DMS 273 (cell line): ENCODE measurements at regions not wholly inside any gene's neighbourhood (a gene's known extent, or its start where the extent isn't known, plus 50 kb on each side); places are given as distances from the start of the nearest gene placed in this dataset.
"Not testable (repeated sequence)": the region's sequence is repeated elsewhere in the genome, so short reads cannot be mapped to it uniquely, and the experiment has no call there.

Source experiments
- DNase-seq: peaks from one replicate; lab custom pipeline; 2025; ENCODE audit not compliant: unreplicated experiment; lab: John Stamatoyannopoulos, UW

DNA sequence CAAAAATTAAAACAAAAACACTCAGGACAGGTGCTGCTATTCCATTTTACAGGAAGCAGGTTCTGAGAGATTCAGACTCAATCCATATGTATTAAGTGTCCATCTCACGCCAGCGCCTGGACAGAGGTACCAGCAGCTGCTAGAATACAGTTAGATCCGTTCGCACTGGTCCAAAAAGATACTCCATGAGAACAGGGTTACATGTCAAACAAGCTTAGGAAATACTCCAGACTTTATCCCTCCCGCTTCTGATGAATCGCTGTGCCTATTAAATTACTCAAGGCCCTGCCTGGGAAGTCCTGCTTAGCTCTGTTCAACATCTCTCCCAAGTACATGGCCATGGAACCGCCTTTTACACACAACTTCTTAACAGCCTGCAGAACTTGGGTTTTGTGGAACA lies 50.2 kb upstream of the SLC35C1 start:
- peak; percentile 26 for DNase-seq

DNA sequence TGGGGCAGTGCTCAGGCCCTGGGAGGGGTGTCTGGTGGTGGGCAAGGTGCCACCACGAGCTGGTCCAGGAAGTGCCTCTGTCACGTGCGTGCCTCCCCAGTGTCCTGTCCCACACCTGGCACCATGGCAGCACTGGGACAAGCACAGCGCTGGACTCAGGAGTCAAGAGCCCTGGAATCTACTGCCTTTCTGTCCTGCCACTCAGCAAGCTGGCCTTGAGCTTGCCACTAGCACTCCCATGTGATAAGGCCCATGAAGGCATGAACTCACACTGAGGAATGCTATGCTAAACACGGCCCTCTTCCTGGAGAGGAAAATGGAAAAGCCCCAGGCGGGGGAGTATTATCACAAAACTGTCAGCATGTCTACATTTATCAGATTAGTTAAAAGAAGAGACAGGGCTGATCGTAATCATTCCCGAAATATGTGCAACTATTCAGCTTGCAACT lies 50.7 kb upstream of the SLC35C1 start:
- no peak for DNase-seq

DNA sequence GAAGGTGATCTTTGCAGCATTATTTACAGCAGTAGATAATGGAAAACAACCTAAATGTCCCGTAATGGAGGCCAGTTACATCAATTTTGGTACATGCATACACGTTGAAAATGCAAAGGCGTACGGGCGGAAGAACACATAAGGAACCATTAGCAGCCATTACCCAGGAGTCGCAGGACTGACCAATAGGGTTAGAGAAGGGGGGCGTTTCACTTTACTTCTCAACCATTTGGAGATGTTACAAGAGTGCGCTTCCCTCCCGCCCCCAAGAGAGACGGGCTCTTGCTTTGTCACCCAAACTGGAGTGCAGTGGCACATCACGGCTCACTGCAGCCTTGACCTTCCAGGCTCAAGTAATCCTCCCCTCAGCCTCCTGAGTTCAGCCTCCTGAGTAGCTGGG lies 52.8 kb upstream of the SLC35C1 start:
- no peak for DNase-seq

DNA sequence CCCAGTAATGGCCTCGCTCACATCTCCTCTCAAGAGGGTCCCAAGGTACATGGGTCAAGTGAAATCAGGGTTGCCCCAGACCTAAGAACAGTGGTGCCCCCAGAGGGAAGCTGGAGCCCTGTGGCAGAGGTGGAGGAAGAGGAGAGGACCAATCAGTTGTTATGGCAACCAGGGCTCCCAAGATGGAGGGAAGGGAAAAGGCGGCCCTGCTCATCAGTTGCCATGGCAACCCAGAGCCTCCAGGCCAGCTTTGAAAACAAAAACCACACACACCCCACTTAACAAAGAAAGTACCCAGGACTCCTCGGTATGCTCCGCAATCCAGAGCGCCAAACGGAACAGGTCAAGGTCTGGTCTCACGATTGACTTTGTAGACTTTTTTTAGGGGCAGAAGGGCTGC lies 53.5 kb upstream of the SLC35C1 start:
- DNase-seq = peak; percentile 64

DNA sequence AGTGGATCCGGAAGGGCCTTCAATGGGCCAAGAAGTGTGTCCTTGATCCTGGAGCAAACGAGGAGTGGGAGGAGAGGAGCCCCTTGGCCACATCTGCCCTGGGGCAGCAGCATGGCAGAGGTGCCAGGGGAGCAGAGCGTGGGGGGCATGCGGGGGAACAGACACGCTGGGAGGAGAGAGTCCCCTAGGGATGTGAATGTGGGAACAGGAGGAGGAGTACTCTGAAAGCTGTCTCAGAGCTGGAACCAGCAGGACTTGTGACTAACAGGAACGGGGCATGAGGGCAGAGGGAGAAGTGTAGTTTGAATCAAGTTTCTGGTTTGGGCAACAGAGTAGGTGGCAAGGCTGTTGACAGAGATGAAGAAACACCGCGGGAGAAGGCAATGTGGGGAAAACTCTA lies 54.5 kb upstream of the SLC35C1 start:
- DNase-seq = no peak

DNA sequence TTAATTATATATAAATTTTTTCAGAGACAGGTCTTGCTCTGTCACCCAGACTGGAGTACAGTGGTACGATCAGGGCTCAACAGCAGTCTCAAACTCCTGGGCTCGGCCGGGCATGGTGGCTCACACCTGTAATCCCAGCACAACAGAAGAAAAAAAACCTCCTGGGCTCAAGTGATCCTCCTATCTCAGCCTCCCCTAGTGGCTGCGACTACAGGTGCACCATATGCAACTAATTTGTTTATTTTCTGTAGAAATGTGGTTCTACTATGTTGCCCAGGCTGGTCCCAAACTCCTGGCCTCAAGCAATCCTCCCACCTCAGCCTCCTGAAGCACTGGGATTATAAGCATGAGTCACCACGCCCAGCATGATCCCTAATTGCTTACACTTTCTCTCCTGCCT lies 56.1 kb upstream of the SLC35C1 start:
- no peak for DNase-seq

DNA sequence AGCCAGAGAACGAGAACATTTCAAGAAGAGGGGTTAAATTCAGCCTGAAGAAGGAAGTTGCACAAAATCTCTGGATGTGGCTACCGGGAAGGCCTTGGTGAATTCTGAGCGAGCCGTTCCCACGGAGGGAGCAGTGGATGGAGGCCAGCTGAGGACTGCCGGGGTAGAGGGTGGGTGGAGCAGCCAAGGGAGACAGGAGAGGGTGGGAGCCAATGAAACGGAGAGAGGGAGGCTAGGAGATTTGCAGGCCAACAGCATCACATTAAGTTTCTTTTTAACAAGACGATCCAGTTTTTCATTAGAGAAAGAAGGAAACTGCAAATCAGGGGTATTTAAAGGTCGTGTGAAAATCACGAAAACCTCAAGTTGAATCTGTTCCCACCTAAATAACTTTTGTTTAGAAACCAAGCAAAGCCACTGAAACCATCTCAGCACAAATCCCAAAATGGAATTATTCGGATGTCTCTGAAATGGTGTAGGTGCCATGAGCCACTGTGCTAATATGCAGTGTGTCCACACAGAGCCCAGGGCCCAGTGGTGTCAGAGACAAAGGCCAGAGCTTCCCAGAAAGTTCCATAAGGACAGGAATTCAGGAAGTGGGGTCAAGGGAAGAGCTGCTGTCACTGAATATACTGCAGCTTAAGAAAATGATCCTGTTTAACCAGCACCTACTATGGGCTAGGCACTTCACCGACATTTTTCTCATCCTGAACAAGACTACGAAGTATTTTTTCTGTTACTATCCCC lies 59.7 kb upstream of the SLC35C1 start:
- no peak for DNase-seq

DNA sequence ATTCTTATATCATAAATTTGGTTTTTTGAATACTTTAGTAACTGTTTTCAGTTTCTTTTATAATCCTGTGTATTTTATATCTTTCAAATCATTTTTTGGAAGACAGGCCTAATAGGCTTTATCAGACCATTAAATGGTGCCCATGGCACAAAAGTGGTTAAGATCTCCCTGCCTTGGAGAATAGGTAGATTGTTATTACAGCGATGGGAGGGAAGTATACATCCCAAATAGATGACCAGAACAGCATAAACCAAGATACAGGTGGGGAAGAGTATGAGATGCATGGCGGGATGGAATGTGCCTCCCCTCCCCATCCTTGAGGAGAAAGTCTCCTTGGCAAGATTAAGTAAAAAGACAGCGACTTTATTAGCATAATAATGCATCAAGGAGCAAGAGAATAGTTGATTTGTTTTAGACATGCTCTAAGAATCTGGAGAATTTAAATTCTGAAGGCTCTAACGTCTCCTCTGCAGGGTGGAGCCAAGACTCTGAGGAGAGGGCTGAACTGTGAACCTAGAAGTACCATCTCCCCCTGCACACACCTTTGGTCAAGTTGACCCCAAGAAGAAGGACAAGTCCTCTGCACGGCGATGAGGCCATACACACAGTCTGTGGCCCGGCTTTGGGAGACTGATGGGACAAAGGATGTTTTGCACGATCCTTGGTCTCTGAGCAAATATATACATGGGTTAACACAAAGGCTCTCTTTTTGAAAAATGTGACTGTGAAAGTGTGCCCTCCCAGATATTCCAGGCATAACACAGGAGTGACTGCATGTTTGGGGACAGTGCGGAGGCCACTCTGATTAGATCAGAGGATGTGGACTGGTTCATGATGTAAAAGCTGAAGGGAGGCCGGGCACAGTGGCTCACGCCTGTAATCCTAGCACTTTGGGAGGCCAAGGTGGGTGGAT lies 61.1 kb upstream of the SLC35C1 start:
- no peak for DNase-seq

DNA sequence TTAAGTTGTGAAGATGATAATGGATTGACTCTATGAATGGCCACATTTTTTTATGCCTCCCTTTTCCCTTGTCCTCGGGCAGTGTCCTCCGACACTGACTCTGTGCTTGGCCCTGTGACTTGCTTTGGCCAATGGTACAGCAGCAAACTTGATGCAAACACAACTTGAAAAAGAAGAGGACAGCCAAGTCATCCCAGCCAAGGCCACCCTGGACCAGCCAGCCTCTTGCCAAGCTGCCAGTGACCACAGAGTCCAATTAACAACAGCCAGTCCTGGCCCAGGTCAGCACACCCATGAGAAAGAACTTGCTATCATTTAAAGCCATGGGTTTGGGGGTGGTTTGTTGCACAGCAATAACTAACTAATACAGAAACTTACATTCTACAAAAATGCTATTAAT lies 63.4 kb upstream of the SLC35C1 start:
- DNase-seq = no peak

DNA sequence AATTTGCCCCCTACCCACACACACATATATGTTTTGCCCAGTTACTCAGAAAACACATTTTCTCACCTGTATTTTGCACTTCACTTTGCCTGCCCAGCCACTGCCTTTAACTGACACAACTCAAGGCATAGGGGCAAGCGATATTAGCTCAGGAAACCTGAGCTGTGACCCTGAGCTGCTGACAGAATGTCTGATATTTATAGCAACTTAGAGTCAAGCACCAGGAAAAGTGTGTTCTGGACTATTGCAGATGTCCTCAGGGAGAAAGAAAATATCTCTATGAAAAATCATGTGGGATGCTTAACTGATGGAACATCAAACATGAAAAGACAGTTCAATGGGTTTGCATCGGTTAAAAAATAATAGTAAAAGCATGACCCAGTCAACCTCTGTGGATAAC lies 63.9 kb upstream of the SLC35C1 start:
- DNase-seq = no peak

DNA sequence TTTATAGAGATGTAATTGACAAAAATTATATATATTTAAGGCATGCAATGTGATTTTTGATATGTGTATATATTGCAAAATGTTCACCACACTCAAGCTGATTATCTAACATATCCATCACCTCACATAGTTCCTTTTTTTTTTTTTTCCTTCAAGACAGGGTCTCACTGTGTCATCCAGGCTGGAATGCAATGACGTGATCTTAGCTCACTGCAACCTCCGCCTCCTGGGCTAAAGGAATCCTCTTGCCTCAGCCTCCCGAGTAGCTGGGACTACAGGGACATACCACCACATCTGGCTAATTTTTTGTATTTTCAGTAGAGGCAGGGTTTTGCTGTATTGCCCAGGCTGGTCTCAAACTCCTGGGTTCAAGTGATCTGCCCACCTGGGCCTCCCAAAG lies 65.1 kb upstream of the SLC35C1 start:
- no peak for DNase-seq

DNA sequence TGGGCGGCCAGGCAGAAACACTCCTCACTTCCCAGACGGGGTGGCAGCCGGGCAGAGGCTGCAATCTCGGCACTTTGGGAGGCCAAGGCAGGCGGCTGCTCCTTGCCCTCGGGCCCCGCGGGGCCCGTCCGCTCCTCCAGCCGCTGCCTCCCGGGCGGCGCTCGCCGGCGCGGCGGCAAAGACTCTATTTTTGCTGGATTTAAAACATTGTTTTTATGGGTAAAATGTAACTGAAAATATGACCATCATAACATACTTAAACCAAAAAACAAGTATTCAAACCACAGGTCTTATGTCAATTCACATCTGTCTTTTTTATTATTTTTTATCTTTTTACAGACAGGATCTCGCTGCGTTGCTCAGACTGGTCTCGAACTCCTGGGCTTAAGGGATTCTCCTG lies 65.9 kb upstream of the SLC35C1 start:
- DNase-seq = not testable (repeated sequence)

DNA sequence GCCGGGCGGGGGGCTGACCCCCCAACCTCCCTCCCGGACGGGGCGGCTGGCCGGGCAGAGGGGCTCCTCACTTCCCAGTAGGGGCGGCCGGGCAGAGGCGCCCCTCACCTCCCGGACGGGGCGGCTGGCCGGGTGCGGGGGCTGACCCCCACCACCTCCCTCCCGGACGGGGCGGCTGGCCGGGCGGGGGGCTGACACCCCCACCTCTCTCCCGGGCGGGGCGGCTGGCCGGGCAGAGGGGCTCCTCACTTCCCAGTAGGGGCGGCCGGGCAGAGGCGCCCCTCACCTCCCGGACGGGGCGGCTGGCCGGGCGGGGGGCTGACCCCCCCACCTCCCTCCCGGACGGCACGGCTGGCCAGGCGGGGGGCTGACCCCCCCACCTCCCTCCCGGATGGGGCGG lies 66.8 kb upstream of the SLC35C1 start:
- DNase-seq = not testable (repeated sequence)

DNA sequence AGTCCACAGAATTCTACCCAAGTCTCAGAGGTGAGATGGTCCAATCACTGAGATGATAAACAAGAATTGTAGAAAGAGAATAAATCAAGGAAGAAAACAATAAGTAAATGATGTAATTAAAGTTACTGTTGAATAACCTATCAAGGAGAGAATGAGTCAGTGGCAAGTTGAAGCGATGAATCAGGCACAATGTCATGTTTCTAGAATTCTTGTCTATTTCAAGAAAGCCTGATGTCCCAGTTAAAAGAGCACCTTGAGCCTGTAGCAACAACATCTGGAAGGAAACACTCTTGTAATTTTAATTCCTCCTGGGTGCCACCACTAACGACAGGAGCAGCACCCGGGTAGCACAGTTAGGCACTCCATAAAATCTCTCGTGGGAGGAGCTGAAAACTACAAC lies 67.9 kb upstream of the SLC35C1 start:
- no peak for DNase-seq

DNA sequence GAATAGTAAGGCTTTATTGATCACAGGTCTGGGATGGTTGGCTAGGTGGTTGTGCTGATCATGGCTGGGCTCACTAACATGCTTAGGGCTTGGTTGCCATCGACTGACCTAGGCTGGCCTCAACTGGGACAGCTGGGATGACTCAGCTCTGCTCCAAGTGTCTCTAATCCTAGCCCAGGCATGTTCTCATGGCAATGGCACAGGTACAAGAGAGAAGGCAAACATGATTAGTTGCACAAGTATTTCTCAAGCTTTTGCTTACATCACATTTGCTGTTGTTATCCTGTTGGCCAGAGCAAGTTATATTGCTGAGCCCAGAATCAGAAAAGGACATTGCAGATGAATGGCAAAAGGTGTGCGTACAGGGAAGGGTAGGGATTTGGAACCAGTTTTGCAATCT lies 68.5 kb upstream of the SLC35C1 start:
- DNase-seq = peak; percentile 21

DNA sequence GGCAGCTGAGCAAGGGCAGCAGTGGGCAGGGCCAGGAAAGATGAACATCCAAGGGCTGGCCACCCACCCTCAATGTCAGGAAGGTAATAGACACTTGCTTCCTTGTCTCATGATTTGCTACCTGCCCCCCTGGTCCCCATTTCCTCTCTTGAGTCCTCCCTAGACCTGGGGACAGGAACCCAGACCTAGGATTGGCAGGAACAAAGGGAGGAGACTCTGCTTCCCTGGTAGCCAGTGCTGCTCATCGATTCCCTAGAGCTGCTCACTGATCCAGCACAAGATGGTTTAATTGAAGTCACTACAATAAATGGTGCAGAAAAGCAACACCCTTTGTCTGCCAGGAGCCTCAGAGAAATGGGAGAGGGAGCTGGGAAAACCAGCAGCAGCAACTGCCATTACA lies 67.8 kb upstream of the CHST1 start:
- DNase-seq = no peak

DNA sequence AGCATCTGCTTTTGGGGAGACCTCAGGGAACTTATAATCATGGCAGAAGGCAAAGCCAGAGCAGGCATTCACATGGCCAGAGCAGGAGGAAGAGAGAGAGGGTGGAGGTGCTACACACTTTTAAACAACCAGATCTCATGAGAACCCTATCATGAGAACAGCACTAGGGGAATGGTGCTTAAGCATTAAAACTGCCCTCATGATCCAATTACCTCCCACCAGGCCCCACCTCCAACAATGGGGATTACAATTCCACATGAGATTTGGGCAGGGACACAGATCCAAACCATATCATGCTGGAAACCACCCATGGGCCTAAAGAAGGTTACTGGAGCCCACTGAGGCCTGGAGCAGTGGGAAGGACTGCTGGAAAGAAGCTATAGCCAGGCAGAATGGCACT lies 66.9 kb upstream of the CHST1 start:
- no peak for DNase-seq

DNA sequence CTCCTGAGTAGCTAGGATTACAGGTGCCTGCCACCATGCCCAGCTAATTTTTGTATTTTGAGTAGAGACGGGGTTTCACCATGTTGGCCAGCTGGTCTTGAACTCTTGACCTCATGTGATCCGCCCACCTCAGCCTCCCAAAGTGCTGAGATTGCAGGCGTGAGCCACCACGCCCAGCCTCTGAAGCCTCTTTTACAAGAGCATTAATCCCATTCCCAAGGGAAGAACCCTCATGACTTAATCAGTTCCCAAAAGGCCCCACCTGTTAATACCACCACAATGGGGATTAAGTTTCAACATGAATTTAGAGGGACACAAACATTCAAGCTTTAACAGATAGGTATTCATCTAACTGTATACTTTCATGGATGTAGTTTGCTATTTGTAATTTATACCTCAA lies 65.7 kb upstream of the CHST1 start:
- peak; percentile 28 for DNase-seq

DNA sequence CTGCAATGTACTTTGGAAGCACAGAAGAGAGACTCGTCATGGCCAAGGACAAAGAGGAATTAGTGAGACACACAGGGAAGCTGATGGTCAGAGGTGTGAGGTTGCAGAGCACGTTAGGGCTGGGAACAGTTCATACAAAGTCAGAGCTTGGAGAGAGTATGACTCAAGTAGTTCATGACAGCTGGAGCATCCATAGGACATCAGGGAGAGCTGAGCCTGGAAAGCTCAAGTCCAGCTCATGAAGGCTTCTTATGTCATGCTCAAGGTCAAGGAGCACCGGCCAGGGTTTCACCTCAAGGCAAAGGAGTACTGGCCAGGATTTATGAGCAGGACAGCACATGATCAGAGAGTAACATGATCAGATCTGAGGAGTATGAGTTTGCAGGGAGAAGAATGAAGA lies 64.6 kb upstream of the CHST1 start:
- DNase-seq = no peak

DNA sequence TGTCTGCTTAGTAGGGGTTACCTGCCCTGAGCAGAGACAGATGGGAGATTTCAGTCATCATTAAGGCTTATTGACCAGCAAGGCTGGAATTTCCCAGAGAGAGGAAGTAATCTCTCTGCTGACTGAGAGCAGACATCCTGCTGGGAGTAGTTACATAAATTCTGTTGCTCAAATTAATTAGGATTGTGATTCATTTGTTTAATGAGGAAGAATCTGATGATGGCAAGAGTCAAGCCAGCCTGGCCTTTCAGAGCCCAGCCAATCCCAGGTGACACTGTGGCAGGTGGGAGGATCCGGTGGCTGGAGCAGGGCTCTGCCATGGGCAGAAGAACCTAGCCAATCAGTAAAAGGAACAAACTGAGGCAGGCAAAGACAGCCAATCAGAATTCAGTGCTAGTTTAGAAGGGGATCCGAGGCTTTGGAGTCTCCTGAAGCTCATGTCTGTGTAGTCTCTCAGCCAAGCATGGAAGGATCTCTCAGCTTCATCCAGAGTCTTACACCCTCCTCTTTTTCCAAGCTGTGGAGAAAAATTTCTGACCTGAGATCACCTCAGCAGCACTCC lies 61.2 kb upstream of the CHST1 start:
- no peak for DNase-seq

DNA sequence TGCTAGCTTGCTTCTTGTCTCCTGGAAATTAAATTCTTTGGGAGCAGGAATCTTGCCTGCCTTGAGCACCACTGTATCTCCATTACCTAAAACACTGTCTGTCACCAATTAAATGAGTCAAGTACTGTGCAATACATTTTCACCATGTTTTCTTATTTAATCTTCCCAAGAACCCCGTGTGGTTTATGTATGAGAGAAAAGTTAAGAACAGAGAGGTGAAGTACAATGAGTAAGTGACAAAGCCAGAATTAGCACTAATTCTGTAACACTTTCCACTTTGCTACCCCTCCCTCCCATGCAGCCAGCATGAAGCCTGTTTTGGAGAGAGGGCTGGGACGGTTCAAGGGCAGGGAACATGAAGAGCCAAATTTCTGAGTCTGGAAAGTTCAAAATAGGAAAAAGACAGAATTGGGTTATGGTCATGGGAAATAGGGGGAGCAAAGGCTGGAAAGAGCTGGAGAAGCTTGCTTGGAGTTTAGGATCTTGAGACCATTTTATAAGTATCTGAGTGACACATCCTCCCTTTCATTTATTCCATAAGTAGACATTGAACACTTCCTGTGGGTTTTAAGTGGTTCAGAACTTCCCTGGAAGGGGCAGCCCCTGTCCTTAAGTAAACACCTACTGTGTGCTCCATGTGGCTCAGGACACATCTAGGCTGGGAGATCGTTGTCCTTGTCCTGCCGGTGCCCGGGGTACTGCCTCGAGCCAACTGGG lies 60.5 kb upstream of the CHST1 start:
- DNase-seq = no peak
